ENCODE measurements at regions not wholly inside any gene's neighbourhood (a gene's known extent, or its start where the extent isn't known, plus 50 kb on each side); places are given as distances from the start of the nearest gene placed in this dataset.

DNA sequence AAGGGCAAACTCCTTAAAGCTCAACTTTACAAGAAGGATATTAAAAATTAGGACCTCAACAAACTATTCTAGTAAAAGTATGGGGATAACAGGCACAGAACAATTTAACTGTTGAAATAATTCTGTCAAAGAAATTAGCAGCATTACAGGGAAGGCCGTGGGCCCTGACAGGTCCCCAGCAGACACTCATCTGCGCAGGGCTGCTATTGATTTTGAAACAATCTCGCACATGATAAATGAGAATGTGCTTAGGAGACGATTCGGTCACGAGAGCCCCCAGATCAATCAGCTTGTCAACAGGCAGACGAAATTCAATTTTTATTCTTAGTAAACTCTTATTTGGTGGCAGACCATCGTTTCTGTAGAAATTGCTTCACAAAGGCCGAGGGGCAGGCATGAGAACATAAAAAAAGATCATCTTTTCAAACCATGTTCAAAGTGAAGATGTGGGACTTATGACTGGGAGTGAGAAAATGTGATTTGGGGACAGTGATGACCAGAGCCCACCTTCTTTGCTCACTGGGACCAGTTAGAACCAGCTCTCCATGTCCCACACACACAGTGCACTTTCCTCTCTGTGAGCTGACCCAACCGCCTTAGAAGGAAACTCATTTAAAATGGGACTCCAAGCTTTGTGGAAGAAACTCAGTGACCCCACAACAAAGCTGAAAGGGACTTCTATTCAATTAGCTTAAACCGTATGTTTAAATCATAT lies 654.5 kb downstream of the TOX3 start:
- DNase-seq = no peak

DNA sequence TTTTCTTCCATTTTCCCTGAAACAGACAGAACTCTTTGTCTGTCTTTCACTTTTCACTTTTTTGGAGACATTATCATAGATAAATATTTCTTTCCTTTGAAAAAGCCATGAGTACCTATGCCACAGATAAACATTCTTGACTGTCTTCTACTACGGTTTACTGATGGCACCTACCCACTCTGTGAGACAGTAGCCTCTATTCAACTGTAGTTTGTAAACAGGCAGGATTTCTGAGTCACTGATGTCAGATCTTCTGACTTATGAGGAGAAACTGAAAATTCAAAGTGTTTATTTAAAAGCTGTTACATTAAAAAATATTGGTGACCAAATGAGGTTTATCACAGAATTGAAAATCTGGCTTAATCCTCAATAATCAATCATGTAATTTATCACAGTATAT lies 658.4 kb downstream of the TOX3 start:
- DNase-seq = no peak

DNA sequence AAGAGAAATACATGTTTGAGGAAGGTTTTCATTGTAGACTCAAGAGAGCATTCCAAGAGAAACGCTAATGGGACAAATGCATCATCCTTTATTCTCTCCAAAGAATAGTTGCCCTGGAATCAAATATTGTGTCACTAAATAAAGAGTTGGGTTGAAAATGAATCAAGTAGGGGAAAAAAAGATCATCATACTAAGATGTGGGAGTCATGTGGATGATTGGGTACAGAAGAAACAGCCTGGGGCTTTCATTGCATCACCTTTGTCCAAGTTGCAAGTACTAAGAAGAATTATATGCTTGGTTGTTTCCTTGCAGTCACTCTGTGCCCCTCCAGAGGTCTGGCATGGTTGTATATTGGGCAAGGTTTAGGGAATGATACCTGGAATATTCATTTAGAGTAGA lies 658.9 kb downstream of the TOX3 start:
- no peak for DNase-seq

DNA sequence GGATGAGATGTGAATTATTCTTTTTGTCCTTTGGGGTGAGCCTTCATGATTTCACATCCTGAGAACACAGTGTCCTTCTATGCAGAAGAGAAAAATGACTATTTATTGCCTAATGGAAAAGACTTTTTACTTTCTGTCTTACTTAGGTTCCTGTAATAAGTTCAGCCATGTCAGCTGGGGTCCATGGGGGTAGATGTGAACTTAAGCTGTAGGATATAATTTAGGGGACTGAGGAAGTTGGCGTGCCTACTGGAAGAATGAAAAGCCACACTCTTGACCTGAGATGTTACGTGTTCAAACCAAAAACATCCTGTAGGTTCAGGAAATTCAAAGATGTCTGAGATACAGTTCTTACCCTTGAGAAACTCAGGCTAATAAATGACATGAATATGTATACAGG lies 660.5 kb downstream of the TOX3 start:
- DNase-seq = no peak

DNA sequence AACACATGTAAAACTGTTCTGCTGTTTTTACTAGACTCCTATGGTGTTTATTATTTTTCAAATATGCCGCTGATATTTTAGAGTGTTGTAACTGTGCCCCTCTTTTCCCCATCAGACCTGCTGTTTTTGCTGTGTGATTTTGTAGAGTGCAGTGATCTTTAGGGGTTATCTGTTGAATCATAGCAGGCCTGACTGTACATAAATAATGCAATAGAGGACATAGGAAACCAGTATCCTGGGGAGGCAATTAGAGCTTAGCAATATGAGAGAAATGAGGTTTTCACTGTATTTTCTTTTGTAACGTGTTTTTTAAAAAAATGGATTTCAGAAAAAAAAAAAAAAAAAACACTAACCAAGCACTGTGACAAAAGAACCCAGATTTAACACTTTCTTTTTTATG lies 662.2 kb downstream of the TOX3 start:
- DNase-seq = no peak

DNA sequence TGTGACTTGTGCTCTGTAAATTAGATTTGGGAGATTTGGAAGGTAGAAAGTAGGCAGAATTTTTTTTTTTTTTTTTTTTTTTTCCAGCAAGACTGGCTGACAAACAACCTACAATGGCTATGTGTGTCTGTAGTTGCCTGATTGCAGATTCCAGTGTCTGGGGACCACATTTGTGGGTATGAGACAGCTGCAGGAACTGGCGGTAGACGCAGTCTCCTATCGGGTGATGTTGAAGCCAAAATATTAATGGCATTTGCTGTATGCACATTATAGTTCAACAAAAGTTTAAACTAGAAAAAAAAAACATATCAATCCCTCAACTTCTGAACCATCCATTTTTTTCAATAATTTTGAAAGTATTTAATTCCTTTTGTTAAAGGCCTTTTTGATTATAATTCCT lies 665.2 kb downstream of the TOX3 start:
- DNase-seq = no peak

DNA sequence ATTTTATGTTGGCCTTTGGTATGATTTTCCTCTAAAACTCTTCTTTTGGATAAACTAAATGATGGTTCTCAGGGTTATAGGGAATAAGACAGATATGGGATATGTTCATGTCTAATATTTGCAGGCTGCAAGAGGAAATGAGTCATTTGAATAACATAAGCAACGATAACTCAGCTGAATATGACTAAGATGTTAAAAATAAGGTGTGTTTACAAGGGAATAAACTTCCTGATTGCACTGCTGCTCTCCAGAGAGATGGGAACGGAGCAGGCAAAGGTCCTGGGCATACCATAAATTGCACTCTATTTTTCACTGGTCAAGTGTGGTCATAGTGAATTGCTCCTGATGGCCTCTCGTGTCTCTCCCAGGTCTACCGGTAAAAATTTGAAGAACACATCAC lies 666.2 kb downstream of the TOX3 start:
- no peak for DNase-seq

DNA sequence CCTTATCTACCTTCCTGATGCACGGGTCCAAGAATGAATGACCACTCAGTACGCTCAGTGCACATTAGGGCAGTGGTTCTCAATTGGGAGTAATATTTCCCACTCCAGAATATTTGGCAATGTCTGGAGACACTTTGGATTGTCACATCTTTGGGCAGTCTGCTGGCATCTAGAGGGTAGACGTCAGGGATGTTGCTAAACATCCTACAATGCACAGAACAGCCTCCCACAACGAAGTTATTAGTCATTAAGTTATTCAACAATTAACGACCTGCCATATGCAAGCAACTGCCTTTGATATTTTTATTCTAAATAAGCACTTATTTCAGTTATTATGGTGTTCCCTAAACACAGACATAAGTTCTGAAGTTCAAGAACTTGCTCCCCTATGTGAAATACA lies 669.3 kb downstream of the TOX3 start:
- DNase-seq = no peak

DNA sequence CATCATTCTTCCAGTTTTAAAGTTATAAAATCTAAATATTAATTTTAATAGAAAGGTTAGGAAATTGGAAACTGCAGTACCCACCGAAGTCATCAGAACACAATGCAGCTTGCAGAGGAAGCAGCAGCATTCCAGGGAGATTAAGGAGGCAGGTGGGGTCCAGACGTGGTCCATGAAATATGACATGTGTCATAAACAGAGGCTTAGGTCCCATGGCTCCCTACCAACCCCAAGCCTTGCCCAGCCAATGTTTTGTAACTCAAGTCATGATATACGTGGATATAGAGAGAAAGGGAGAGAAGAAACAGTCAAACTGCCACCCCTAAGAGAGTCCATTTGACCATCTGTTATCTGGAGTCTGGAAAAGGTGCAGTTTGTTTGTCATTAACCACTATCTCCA lies 670.0 kb downstream of the TOX3 start:
- DNase-seq = no peak

DNA sequence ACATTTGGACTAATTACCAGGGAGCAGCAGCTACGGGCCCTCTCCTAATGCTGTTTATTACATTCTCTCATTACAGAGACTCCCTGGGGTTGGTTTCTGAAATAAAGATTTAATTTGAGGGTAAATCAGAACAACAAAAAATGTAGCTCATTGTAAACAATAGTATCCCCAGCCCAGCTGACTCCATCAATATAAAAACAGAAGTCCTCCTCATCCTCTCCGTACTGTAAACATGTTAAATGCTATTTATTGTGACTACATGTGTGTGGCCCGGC lies 670.4 kb downstream of the TOX3 start:
- DNase-seq = no peak

DNA sequence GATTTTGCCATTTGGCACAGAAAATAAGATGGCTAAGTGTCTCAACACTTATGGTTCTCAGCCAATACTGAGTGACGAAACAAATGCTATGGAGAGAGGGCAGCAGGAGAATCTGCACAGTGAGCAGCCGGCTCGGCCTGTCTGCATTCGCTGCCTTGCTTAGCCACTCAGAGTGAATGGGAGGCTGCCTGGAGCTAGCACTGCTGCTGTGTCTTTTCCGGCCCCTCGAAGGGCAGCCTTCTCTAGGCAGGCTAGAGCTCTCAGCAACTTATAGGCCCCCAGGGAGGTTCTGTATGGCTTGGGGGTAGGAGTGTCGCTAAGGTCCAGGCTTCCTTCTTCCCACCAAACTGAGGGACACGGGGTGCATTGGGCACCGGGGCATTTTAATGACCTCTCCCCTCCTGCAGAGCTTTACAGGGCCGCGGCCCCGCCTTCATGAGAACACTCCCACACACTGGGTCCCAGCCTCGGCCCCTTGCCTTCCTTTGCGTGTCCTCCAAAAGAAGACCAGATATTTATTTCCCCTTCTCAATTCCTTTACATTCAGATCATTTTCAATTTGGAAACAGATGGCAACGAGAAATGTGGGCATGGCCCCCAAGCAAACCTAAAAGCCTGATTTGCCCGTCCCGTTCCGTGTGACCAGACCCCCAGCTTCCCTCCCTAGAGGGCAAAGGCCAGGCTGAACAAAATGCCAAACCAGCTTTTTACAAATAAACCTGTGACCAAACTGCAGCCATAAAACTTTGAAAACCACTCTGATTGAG lies 670.9 kb downstream of the TOX3 start:
- no peak for DNase-seq

DNA sequence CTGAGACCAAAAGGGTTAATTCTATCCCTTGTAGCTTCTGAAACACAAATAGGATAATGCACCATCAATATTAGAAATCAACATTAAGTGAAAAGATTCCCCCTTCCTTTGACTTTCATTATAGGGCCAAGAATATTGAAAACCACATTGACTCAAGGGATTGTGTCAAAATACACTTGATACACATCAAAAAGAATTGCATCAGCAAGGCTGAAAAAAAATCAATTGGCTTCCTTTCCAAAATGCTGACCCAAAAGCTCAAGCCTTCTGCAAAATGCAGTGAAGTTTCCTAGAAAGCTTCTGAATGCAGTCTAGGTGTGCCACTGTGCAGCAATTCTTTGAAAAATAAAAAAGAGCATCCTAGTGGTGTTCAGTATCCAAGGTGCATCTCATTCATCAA lies 674.4 kb downstream of the TOX3 start:
- DNase-seq = no peak

DNA sequence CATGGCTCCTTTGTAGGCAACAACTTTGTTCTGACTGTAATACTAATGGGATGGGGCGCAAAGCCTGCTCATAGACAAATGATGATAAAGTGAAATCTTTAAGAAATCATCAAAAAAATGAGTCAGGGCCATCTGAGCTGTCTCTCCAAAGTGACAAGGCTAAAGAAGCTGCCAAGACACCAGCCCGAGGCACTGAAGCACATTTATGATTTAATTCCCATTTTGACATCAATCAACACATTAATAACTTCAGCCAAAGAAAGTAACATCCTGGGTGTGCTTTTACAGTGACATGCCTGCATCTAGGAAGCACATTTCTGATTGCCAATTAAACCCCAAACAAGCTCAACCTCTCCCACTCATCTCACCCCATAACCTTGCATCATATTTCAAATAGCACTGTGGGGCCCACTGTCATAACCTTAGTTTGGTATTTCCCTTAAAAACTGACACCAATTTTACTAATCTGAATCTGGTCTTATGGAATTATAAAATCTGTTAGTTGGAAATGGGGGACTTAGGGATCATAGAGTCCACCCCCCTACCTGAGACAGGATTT lies 676.6 kb downstream of the TOX3 start:
- DNase-seq = no peak

DNA sequence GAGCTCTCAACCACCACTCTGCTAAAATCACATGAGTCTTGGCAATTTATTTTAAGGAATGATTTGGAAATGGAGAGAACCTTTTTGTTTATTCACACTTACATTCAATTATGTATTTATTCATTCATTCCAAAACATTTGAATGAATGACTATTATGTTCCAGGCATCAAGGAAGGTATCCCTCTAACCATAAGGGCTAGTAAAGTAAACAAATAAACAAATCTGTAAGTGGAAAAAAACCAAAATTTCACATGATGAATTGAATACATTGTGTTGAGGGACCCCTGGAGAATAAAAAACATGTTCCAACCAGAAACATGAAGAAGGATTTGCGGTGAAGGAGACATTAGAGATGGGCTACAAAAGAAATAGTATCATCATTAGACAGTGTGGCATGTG lies 677.8 kb downstream of the TOX3 start:
- DNase-seq = no peak

DNA sequence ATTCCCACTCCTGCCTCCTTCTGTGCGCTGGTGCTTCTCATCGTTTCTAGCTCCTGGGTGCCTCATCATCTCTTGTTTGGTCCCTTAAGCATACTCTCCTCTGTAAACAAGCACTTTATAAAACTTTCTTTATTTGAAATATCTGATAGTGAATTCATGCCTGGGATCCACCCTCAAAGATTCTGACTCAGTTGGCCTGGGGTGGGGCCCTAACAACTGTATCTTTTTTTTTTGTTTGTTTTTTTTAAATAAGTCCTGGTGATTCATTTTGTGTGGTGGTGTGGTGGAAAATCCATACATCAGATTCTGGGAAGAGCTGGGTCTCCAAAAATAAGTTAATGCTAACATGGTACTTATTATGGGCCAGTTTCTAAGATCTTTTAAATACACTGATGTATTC lies 678.3 kb downstream of the TOX3 start:
- no peak for DNase-seq

DNA sequence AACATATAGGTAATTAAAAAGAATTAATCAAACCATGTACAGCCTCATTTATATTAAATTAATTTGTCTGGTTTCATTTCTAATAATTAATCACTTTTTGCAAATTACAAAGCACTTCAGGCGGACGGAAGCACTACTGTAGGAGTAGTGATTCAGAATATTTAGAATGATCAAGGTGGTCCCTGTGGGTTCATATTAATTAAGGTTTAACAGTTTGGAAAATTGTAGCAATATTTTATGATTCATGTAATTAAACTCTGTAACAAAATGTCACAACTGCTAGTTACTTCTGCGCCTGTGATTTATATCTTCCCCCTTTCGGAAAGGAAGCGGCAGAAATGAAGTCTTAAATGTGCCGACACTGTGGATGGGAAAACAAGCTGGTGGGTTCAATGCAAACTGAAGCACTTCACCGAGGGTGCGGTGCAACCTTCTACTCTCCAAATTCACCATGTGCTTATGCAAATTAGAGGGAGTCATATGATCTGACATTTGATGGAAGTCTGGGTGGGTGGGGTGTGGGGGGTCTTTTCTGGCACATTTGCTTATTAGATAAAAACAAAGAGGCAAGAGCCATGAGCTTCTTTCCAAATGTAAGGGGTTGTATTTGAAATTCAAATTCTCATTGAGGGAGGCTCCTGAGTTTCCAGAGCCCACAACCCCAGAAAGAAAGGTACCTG lies 679.4 kb downstream of the TOX3 start:
- no peak for DNase-seq

DNA sequence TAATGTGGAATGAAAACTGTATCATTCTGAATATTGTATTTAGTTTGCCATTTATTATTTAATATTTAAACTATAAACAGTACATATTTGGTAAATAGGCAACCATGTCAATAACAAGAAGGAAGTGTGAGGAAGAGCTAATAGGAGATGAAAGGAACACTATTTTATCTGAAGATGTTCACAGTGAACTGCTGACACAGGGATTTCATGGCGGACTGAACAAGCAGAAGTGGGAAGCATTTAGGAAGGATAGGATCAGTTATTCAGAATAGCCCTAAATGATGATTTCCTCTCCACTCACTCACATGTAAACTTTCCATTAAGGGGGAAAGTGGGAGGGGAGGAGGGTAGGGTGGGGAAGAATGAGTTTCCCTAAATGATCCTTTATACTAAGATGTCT lies 682.4 kb downstream of the TOX3 start:
- no peak for DNase-seq

DNA sequence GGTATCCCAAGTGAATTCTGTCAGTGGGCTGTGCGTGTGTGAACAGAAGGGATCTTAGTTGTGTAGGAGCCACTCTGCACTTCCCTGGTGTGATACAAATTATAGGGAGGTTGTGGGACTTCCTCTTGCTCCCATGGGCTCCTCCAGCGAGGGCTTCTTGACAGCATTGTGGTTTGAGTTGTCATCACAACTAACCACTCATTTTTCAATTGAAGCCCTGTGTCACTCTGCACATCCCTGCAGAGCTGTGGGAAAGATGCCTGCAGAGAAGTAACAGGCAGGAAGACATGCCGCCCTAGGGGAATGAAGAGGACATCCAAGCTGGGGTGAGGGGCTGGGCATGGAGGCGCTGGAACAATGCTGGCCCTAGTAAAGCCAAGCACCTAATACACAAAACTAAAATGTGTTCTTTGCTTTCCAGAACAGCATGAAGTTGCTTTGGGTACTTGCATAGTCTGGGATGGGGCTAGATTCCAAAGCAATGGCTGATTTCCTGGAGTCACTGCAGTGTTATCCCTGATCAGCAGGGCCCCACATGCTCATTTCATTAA lies 692.5 kb downstream of the TOX3 start:
- DNase-seq = no peak

DNA sequence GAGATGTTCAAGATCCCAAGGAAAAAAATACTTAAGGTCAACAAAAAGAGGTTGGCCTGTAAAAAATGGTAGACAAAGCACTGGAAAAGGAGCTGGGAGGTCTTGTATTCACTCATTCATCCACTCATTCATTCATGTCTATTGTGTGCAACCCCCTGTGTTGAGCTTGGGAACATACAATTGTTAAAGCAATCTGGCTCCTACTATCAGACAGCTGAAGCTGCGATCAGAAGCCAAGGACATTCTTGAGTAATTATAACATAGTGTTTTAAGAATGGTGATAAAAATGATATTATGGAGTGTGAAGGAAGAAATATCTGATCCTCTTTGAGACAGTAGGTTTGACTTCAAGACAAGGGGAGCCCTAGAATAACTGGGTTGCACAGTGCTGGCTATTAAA lies 693.4 kb downstream of the TOX3 start:
- DNase-seq = no peak

DNA sequence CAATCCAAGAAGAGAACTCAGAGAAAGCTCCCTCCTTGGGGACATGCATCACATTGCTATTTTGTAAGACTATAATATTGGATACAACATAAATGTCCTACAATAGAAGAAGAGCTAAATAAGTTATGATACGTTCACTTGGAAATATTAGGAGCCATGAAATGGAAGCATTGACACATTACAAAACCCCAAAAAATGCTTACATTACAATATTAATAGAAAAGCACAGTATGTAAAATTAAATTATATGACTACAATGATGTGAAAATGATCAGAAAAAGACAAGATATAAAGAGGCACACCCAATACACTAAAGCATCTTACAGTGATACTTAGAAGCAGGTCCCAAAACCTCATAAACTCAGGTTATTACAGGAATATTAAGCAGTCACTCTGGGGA lies 694.1 kb downstream of the TOX3 start:
- no peak for DNase-seq

DNA sequence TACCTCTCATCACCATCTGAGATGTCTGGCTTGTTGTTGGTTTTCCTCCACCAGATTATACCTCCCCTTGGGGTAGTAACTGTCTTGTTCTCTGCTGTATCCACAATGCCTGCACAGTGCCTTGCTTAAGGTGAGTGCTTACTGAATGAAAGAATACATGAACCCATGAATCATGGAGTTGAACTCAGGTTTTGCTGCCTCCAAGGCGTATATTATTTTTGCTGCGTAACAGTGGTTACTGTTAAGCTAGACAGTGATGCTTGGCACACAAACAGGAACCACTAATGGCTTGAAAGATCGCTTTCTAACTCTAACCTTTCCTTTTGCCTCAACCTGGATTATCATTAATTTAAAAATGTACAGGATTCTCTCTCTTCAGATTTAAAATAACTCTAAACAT lies 695.8 kb downstream of the TOX3 start:
- no peak for DNase-seq

DNA sequence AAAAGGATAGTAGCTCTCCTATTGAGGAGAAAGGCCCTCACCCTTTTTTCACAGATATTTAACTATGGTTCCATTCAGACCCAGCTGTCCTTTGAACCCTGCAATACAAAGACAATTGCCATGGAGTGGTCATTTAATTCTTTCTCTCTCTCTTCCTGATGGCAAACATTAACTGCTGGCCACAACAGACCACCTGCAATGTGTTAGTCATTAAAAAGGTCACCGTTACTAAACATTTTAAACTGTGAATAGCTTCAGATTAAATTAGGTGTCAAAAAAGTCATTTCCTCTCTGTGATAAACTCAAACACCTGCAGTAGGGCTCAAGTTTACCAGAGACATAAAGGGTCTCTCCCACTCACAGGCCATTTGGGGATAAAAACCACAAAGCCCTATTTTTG lies 697.2 kb downstream of the TOX3 start:
- no peak for DNase-seq

DNA sequence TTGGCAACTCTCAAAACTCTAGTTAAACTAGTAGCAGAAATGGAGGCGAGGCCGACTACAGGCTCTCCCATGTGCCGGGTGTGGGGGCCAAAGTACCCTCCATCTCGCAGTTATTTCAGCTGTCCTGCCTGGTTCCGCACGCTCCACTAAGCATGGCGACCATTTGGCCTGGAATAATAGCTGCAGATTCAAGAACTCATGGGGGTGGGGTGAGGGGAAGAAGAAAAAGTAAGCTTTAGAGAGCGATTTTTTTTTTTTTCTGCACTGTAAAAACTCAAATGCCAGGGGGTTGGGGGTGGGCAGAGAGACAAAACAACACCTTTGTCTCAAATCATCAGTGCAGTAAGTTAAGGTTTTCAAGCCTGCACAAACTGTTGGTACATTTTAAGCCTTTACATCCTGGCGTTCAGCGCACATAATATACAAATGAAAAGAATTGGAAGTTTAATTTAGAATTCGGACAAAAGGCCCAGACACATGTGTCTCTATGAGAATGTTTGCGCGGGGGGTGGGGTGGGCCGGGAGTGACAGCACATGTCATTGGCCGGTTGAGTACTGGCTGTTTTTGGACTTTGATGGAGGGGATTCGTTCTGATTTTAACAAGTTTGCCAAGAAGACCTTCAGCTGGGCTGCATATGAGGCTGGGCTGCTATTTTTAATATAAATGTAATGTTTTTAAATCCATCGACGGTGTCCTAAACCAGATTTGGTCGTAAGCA lies 694.7 kb upstream of the SALL1 start:
- no peak for DNase-seq

All from stimulated activated CD4-positive, alpha-beta T cell treated with anti-CD3 and anti-CD28 coated beads, Interleukin-4, amount 100 ng/mL, for 4 hours (primary cell).